Activated CD8-positive, alpha-beta memory T cell treated with anti-CD3 and anti-CD28 coated beads for 4 hours (primary cell): ENCODE measurements at regions not wholly inside any gene's neighbourhood (a gene's known extent, or its start where the extent isn't known, plus 50 kb on each side); places are given as distances from the start of the nearest gene placed in this dataset.

Experiments
- DNase-seq, 2 donors: peaks; one replicate each; pipeline ENCODE4 v3.0.0-alpha.2; 2020; ENCODE audit warnings: low read depth in 2 of 2

DNA sequence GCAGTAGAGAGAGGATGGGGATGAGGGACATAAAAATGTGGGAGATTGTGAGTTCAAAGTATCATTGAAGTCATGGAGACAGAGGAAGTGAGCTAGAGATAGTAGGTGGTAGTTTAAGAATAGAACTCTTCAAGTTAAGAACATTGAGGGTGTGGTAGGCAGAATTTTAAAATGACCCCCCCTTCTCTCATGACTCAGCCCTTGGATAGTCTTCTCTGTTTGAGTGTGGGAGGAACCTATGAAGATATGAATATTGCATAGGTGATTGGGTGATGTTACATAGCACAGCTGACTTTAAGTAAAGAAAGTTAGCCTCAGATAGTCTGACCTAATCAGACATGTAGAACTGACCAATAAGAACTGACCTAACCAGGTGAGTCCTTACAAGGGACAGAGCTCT lies 418.6 kb downstream of the FOXO1 start:
- no peak for DNase-seq

DNA sequence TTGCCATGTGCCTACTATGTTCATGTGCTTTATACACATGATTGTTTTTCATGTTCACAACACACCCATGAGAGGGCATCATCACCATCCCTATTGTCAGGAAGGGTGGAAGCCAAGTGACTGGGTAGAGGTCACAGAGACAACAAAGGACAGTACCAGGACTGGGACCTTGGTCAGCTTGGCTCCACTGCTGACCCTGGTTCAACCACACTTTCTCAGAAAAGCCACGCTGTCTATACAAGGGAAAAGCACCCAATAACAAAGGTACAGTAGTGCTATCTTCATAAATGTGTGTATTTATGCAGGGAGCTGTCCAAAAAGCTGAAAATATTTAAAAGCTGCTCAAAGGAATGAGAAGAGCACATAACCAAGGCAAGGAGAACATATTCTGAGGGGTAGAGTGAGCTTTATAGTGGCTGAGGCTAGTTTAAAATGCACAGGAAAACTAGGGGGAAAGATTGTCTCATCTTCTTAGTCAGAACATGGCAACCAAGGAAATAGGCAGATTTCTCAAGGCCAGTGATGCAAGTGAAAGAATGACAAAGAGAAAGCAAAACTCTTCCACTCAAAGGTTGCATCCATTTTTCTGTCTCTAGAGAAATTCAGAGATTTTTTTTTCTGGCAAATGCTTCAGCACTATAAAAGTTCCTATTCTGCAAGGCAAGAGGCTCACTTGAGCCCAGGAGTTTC lies 415.0 kb downstream of the FOXO1 start:
- no peak for DNase-seq

DNA sequence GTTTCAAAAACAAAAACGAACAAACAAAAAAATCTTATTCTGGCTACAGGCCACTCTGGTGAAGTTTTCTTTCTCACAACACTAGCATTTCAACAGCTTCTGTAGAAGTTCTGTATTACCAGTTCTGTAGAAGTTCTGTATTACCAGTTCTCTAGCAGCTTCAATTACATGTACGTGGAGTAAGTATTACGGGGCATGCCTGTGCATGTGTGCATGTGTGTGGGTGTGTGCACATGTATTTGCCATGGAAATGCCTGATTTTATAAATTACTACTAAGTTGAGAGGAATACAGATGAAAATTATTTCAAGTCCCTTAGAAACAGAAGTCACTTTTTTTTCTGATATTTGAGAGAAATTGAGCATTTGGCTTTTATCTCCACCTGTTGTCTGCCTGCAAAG lies 414.2 kb downstream of the FOXO1 start:
- no peak for DNase-seq

DNA sequence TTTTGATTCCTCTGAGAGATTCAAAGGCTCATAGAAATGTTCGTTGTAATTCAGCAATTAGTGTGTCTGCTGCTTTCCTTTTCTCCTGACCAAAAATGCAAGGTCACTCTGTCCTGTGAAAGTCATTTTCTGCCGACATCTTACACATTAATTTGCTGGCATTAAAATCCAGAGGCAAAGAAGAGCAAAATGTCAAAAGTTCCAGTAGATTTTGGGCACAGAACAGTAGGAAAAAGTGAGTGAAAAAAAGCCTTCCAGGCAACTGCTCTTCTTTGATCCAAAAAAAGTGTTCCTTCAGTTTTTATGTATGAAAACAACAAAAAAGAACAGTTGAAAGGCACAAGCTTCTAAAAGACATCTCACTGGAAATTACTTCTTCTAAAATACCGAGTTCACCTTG lies 413.8 kb downstream of the FOXO1 start:
- no peak for DNase-seq

DNA sequence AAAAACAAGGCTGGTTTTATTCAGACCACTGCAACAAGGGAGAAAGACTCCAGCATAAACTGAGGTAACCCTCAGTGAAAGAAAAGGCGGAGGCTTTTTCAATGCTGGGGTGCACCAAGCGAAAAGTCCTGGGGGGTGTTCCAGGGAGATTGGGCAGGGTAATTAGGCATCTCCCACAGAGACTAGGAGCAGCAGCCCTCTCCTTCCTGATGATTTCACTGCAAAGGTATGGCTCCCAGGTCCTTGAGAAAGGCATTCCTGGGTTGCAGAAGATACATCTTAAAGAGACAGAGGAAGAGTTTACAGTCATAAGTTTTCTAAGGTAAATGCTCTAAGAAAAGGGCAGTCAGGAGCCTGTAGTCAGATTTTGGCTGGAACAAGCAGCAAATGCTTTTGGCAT lies 412.0 kb downstream of the FOXO1 start:
- no peak for DNase-seq

DNA sequence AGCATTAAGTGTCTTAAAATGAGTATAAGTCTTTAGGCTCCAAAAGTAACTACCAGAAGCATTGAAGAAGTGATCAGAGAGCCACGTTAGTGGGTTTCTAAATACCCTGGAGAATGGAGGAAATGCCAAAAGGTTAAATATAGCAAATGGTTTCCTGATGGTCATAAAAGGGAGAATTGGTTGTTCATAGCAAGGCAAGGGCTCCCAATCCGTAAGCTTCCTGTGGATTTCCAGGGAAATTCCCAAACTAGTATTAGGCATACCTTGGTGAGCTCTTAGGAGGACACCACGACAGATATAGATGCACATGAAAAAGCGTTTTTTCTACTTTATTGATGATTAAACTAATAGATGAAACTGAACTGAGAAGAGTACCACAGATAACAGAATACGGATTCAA lies 410.9 kb downstream of the FOXO1 start:
- no peak for DNase-seq

DNA sequence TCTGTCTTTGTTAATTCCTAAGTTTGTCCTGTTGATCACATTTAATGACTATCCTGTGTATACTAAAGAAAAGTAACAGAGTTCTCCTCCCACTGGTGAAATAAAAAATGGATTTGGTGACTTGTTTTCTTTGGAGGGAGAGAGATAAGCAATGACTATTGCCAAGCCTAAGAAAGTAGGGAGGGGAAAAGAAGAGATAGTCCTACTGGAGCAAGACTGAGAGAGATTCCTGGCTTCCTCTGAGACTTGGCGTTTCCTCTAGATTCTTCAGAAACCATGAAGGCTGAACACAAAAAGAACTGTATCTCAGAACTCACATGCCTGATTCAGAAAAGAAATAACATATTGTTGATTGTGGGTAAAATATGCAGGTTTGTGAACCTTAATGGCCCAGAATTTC lies 406.5 kb downstream of the FOXO1 start:
- DNase-seq, result no peak

DNA sequence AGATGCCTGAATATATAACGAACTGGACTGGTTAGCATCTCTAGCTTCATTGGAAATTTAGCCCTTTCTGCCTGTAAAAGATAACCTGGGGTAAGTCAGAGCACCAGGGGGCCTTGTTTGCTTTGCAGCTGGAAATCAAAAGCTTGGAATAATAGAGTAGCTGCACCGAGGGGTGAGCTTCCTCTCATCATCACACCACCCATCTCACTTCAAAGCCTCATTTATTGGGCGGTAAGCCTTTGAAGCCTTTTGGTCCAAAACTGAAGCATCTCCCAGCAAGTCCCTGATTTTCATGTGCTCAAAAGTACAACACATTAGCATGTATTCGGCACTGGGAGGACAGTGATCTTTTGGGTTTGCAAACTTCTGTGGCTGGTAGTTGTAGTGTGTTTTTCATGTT lies 405.1 kb downstream of the FOXO1 start:
- DNase-seq, result no peak

DNA sequence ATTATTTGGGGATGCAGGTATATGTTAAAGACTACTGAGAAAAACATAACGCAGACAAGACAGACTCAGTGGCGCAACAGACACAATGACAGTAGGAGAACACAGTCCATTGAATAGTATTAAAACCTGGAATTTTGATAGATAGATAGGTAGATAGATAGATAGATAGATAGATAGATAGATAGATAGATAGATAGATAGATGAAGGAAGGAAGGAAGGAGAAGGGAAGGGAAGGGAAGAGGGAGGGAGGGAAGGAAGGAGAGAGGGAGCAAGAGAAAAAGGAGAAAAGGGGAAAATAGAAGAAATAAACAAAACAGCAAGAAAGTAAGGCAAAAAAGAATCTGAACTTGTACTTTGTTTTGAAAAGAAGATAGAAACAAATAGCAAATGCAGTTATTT lies 404.5 kb downstream of the FOXO1 start:
- DNase-seq, result no peak

DNA sequence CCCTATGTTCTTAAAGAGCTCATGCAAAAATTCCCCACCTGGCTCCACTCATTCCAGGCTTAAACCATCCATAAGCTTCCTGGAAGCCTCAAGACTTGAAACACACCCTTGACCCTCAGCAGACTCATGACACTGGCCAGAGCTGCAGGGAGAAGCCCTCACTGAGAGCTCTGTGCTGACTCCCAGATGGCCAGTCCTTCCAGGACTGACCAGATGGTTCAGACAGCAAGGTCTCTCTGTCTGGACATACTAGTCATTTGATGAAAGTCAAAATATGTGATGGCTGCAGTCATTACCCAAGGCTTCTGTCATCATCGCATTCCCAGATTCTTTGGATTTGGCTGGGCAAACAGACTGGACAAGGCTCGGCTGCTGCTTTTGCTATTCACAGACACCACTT lies 397.4 kb downstream of the FOXO1 start:
- DNase-seq, result no peak

DNA sequence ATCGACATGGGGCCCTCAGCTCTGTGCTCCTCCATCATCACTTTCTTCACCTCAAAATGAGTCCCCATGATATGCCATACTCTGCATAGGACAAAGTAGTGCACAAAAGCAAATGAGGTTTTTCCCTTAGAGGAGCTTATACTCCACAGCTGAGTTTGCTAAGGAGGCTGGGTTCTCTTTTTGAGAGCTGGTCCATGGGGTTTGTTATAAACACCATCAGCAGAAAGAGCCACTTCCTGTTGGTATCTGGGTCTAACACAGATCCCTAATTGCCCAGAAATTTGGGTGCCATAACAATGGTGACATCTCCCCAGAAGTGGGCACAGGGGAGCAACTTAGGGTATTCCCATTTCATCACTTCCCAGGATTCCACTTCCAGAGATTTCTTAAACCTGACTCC lies 395.7 kb downstream of the FOXO1 start:
- no peak for DNase-seq

DNA sequence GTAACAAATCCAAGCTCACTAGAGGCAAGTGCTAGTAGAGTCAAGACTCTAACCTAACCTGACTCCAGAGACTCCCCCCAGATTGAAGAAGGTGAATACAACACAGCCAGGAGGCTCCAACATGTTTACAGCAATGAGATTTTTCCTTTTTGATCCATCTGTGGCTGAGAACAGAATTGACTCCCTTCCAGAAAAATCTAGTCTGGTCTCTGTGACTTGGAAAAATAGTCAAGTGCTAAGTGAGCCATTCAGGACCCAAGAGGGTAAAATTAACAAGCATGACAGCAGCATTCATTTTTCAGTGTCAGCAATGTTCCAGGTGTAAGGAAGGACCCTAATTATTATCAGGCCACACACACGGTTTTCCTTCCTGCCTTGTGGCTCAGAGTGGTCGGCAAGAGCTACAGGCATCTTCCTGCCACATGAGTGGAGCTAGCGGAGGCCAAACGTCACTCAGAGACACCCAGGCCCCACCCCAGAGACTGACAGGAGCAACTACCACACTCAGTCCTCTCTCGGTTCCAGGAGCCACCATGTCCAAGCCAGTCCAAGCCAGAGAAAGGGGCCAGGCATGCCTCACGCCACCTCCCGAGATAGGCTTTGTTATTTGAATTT lies 395.1 kb downstream of the FOXO1 start:
- DNase-seq, result no peak

DNA sequence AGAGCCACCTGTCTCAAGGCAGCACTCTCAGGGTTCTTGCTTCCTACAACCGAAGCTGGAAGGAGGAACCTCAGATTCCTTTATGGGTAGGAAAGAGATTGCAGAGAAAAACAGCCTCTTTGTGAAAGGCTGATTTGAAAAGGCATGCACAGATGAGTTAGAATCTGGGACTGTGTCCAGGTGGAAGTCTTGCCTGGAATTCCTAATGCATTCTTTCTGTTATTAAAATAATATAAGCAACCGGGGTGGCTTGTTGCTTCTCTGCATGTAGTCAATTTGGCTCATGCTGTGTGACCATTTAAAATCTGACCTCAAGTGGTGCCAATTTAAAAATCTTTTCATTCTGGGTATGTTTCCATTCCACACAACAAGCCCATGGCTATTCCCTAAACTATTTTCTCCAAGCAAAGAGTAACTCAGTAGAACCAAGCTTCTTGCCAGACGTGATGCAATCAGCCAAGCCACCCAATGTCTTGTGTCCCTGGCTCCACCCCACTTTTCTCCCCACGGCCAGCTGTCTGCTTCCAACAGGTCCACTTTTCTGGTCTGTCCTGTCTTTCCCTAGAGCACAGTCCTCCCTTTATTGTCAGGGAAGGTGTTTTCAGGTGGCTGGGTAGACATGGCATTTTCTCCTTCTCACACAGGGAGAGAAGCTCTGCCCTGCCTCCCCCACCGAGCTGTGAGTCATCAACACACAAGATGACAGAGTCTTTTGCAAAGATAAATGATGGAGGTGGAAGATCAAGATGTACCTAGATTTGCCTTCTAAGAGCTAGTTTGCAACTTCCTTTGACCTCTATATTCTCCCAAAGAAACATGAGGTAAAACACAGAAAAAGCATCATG lies 394.3 kb downstream of the FOXO1 start:
- peak; percentile 17 to 46 for DNase-seq

DNA sequence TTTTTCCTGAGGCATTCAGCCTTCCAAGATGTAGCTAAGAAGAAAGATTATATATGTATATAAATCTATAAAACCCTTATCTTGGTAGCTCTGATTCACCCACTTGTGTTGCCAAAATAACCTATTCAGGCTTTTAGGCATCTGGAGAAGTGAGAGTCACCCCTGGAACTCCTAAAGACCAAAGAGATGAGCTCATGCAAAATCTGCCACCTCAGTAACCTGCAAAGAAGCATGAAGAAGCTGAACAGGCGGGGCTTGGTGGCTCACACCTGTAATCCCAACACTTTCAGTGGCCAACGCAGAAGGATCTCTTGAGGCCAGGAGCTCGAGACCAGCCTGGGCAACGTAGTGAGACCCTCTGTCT lies 393.7 kb downstream of the FOXO1 start:
- DNase-seq, result no peak

DNA sequence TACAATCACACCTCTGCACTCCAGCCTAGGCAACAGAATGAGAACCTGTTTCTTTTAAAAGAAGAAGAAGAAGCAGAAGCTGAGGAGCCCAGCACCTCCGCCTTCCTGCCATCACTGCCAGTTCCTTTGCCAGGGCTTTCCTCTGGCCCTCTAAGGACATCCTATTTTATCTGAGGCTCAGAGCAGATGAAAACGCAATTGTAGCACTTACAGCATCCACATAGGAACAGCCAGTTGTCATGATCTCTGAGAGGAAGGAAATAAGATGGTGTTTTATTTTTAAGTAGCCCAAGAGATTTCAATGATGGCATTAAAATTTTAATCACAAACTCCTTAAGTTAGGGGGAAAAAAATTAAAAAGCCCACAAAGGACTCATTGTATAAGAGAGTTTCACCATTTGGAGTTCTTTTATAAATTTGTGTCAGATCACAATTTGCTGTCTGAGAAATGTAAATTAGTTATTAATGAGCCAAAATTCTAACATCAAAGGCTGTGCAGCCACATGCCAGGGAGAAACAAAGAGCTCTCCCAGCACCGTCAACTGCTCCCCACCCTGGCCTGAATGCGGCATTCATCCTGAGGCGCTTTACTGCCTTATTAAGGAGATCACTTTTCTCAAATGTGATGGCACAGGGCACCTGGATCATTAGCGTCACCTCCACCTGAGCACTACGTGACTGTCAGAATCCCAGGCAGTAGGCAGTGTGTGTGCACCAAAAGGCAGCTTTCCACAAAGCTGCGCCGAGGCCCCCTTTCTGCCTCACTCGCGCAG lies 393.0 kb downstream of the FOXO1 start:
- DNase-seq, result no peak

DNA sequence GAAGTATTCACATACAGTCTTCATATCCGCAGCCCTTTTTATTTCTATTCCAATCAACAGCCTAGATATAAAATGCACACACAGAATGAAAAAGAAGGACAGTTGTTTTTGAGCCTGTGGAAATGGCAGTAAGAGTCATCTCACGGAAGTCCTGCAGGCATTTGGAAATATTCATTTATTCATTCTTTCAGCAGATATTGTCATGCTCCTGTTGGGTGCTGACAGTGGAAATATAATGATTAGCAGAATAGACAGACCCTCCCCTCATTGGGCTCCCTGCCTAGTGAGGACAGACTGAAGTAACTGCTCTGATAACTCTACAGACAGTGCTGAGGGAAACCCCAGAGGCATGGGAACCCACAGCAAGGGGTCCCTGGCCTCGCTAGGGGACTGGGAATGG lies 392.3 kb downstream of the FOXO1 start:
- DNase-seq, result no peak

DNA sequence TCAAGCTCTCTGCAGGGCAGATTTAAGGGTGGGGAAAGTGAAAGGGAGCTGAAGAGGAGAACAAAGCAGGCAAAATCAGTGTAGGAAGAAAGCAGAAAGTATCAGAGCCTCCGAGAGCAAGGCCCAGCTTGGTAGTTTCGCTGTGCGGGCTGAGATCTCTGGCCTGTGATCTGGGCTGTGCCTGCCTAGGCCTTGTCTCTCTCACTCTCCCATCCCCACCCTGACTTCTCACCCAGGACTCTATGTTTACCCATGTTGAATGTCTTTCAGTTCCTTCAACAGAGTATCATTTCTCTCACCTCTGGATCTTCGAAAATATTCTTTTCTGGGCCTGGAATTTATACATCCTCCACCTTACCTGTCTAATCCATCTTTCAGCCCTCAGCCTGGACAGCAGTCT lies 391.3 kb downstream of the FOXO1 start:
- no peak for DNase-seq

DNA sequence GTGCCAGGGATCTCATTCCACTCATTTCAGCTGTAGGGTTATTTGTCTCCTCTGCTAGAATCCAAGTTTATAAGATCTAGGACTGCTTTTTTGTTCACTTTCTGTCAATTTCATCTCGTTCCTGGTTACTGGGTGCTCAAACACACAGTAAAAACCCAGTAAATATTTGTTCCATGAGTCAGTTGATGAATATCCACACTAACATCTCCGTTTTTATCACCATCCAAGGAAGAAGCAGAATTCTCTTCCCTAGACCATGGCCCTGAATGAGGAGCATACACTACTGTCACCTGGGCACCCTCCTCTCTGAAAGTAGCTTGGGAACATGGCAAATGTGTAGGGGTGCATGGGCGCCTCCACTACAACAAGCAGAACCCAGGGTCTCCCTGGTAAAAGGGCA lies 390.8 kb downstream of the FOXO1 start:
- DNase-seq, result no peak

DNA sequence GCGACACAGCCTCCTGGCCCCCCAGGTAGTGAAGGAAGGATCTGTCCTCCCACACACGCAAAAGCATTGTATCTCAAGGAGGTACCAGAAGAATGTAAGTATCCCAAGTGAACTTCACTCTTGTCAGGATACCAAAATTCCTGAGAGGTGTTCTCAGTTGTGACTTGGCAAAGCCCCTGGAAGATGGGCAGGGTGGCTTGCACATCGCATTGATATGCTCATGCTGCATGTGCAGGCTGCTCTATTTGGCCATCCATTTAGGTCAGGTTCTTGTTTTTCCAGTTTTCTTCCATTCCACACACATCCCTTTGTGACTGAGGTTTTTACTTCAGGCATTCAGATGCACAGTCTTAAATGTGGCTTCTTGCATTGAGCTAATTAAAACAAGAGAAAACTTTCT lies 382.8 kb downstream of the FOXO1 start:
- DNase-seq, result no peak

DNA sequence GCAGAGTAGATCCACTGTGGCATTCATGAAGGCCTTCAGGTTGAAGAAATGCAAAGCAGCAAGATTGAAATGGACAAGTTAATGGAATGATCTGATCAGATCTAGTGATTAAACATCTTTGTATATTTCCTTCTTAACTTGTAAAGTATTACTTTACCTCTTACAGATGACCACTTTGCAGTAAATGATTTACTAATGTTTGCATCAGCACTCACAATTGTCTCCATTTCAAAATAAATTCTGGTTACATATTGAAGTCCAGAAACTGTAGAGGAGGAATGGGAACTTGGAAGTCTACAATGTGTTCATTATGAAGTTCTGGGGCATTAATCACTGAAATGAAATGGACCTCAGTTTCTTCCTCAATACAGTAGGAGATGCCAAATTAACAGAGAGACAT lies 380.8 kb downstream of the FOXO1 start:
- no peak for DNase-seq

DNA sequence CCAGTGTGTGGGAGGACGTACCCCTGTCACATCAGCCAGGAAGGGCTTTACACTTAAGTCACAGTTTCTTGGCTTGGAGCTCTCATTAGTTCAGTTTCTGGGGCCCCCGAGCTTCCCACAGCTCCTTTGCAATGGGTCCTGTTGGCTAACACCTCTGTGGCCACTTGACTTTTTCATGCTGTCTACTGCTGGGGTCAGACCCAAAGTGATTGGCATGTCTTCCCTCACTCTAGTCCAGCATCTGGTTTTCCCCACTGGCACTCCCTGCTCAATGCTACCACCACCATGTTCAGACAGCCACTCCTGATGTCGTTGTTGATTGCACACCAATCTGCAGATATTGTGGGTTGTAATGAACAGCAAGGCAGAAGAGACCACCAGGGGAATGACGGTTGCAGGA lies 379.0 kb downstream of the FOXO1 start:
- DNase-seq, result no peak

DNA sequence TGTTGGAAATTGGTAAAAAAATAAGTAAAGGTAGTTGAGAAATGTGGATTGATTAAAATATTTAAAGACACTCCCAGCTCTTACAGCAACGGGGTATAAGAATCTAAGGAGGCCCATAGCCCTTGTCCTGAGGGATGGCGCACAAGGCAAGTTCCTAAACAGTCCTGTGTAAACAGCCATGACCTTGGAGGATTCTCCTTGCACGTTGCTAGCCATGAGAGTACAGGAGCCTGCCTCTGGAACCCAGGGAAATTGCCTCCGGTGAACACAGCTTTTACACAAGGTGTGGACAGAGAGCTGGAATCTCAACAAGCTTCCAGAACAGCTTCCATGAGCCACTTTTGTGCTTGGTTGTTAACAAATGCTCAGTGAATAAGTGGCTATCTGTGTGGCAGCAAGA lies 378.2 kb downstream of the FOXO1 start:
- DNase-seq, result no peak
